HG03039 (cell line): ENCODE measurements at regions not wholly inside any gene's neighbourhood (a gene's known extent, or its start where the extent isn't known, plus 50 kb on each side); places are given as distances from the start of the nearest gene placed in this dataset.

Source experiments
- ATAC-seq: cut with Tn5 transposase; IDR thresholded peaks from one replicate; pipeline ENCODE4 v1.9.1; 2021; ENCODE audit warnings: mild to moderate bottlenecking, moderate library complexity; ENCODE audit not compliant: unreplicated experiment

GRCh38 chr2:217081799-217082198 lies 221.9 kb upstream of the TNP1 start:
- no peak for ATAC-seq

- no peak for ATAC-seq
These were observed 219.3 kb upstream of the TNP1 start for GRCh38 chr2:217079165-217079564.

DNA sequence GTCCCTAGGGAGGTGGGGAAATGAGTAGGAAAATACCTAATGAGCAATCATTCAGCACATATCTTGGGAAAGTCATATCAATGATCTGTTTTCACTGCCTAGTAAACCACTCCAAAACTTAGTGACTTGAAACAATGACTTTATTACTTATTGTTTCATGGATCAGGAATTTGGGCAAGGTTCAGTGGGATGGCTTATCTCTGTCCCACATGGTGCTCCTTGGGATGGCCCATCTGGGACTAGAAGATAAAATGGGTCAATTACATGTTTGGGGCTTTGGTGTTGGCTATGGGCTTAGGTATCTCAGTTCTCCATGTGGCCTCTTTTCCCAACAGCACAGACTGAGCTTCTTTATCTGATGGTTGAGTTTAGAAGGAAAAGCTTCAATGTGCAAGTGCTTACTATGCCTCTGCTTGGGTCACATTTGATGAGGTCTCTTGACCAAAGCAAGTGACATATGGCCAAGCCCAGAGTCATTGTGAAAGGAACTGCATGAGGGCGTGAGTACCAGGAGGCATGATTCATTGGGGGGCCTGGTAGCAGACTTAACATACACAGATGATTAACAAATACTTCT lies 218.1 kb upstream of the TNP1 start:
- ATAC-seq: no peak

DNA sequence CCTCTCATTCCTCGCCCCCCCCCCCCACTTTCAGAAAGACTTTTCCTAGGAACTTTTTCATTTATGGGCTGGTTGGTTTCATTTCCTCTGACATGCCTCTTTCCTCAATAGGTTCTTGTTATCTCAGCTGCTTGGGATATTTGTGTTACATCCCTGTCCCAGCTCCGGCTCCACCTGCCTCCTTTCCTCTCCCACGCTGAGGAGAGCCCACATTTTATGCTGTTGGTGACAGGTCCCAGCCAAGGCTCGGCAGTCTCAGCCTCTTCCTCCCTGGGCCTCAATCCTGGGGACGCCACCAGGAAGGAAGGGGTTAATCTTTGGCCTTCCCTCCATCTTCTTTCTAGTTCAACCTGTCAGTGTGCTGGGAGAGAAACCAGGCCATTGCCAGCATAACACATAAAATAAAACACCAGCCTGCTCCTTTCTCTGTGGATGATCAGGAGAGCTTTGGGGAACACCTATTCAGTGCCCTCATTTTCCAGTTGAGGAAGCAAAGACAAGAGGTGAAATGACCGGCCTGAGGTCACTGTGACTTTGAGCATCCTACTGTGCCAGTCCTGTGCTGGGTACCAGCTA lies 216.9 kb upstream of the TNP1 start:
- no peak for ATAC-seq

- ATAC-seq: no peak
These were observed 216.2 kb upstream of the TNP1 start for GRCh38 chr2:217076058-217076435.

DNA sequence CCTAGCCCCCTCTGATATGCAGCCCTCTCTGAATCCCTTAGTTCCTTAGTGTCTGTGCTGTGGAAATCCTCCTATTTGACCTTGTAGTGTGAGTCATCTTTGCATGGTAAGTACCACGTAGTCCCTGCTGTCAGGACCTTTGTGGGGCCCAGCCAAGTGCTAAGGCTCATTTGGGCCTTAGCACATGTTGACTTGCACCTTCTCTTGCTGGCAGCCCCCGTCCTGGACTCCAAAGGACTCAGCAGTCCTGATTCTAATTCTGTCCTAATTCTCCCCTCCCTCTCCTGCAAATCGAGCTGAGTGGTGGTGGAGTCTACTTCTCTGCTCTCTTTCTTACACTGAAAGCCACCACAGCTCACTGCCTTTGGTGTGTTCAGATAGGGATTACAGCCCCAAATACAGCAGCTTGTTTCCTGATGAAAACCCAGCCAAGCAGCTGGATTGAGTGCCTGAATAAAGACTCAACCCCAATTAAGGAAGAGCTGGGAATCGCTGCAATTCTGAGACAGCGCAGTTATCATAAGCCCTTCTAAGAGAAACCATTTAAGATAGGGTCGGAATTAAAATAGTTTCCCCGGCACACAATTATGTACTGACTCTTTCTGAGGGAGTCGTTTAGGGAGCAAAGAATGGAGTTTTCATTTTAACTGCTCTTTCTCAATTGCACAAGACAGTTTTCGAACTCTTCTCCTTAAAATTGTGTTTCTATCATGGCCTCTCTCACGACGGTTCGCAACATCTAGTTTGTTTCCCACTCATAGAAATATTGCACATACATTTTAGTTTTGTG lies 215.6 kb upstream of the TNP1 start:
- ATAC-seq: no peak

DNA sequence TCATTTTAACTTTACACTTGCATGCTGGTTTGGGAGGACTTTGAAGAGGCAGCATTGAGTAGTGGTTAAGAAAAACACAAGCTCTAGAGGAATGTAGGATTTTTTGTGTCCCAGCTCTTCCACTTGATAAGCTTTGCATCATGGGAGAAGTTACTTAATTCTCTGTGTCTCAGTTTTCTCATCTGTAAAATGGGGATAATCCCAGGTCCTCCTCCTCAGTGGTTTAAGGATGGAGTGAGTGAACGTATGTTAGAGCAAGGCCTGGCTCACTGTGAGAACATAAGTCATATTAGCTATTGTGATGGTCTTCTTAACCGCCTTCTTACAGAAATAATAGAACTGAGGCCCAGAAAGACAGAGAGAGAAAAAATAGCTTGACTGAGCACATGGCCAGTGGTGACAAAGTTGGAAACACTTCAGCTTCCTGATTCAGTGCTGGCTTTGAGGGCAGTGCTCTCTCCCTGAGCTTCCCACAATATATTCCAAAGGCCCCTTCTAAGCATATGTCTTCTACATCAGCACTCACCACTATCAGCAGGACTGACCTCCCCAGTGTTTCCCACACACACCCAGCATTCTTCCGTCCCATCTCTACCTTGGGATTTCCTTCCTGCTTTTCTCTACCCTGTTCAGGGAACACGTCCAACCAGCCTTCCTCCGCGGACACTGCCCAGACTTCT lies 214.9 kb upstream of the TNP1 start:
- no peak for ATAC-seq

GRCh38 chr2:217071416-217071815 lies 211.6 kb upstream of the TNP1 start:
- no peak for ATAC-seq

GRCh38 chr2:217070611-217071010 lies 210.7 kb upstream of the TNP1 start:
- no peak for ATAC-seq

- ATAC-seq: no peak
These were observed 210.2 kb upstream of the TNP1 start for GRCh38 chr2:217070043-217070430.

- no peak for ATAC-seq
These were observed 209.6 kb upstream of the TNP1 start for GRCh38 chr2:217069263-217070042.

DNA sequence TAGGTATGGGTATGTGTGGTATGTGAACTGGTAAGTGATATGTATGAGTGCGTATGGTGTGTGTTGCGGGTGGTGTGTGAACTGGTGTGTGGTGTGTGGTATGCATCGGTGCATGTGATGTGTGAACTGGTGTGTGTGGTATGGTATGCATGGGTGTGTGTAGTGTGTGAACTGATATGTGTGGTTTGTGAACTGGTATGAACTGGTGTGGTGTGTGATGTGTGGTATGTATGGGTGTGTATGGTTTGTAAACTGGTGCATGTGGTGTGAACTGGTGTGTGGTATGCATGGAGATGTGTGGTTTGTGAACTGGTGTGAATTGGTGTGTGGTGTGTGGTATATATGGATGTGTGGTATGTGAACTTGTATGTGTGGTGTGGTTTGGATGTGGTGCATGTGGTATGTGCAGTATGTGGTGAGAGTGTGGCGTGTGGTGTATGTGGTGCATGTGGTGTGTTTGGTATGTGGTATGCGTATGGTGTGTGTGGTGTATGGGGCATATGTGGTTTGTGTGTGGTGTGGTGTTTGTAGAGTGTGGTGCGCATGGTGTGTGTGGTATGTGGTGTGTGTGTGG lies 208.9 kb upstream of the TNP1 start:
- ATAC-seq: no peak

DNA sequence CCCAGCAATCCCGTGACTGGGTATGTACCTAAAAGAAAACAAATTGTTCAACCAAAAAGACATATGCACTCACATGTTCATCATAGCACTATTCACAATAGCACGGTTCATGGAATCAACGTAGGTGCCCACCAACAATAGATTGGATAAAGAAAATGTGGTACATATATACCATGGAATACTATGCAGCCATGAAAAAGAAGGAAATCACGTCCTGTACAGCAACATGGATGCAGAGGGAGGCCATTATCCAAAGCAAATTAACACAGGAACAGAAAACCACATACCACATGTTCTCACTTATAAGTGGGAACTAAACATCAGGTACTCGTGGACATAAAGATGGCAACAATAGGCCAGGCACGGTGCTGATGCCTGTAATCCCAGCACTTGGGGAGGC lies 207.9 kb upstream of the TNP1 start:
- ATAC-seq: no peak

GRCh38 chr2:217066510-217067270 lies 206.8 kb upstream of the TNP1 start:
- no peak for ATAC-seq

GRCh38 chr2:217065695-217066405 lies 206.0 kb upstream of the TNP1 start:
- ATAC-seq: no peak

DNA sequence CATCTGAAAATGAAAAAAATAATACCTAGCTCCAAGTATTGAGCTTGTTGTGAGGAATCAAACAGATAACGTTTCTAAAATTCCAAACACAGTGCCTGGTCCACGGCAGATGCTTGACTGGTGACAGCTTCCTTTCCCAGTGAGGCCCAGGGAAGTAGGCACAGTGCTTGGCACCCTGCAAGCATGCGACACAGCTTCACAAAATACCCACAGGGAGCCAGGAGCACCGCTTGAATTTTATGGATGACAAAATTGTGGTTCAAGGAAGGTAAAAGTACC lies 205.1 kb upstream of the TNP1 start:
- no peak for ATAC-seq

- no peak for ATAC-seq
These were observed 204.6 kb upstream of the TNP1 start for GRCh38 chr2:217064234-217065011.

DNA sequence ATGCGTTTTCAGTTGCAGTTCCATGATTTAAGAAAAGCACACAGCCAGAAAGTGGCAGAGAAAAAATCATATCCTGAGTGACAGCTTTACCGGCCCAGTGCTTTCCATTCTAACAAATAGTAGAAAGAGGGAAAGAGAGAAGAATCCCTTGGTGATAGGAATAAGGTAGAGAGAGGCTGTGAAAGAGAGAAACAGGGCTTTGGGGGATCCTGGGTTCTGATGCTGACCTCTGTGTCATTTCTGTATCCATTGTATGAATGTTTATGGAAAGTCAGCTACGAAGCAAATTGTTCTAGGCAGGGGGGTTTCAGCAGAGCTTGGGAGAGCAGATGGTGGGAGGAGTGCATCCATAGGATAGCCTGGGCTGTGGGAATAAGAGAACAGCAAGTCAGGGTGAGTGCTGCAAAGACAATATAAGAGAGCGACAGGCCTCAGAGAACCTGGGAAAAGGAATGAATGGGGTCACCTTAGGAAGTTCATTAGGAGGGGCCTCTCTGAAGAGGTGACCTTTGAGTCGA lies 203.4 kb upstream of the TNP1 start:
- no peak for ATAC-seq

GRCh38 chr2:217062768-217063167 lies 202.9 kb upstream of the TNP1 start:
- ATAC-seq: no peak
